ENCODE measurements at regions not wholly inside any gene's neighbourhood (a gene's known extent, or its start where the extent isn't known, plus 50 kb on each side); places are given as distances from the start of the nearest gene placed in this dataset.

DNA sequence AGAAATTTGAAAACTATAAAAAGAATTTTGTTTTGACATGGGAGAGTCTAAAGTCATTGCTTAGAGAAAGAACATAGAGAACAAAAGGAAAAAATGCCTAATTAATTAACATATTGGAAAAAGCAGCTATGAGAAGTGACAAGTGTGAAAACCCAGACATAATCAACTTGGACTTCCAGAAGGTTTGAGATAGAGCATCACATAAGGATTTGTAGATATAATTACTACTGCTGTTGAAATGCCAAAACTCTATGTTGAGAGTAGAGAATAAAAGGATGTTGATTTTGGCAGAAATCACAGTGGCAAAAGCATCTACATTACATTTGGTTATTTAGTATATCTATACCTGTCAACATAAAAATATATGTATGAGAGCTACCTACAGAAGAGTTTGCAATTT, 135.1 kb downstream of the SLC41A2 start:
- Histone ChIP-seq H3K4me2 (no peak overlapping the region), H3K4me1 (ENCODE audit: insufficient read depth) (no peaks in the 10 kb centered on the region), H3K27ac (ENCODE audit: low read depth) (no peak overlapping the region), H3F3A (replicated peaks; ENCODE audit: low read depth) (no peaks in the 10 kb centered on the region), H3K27me3 (ENCODE audit: insufficient read depth) (no peaks in the 10 kb centered on the region), H3K9me2 (ENCODE audit: insufficient read depth) (no peaks in the 10 kb centered on the region), H2AFZ (no peak overlapping the region), H3K79me2 (replicated peaks; ENCODE audit: insufficient read depth) (no peaks in the 10 kb centered on the region), H3K36me3 (ENCODE audit: insufficient read depth) (no peaks in the 10 kb centered on the region), H4K20me1 (replicated peaks; ENCODE audit: insufficient read depth) (no peaks in the 10 kb centered on the region), H3K4me3 (no peak overlapping the region)
- TF ChIP-seq EZH2 (IDR thresholded peaks at IDR 0.05; ENCODE audit: low read depth, unreplicated experiment) (no peak), JUNB (IDR thresholded peaks at IDR 0.05; ENCODE audit: unreplicated experiment) (no peak), ZNF114 (CRISPR knock-in tag; IDR thresholded peaks at IDR 0.05) (no peak), CREB1 (CRISPR knock-in tag; IDR thresholded peaks at IDR 0.05; ENCODE audit: low read depth) (no peak), STAT1 (IDR thresholded peaks at IDR 0.05; ENCODE audit: unreplicated experiment) (no peak), ZNF331 (CRISPR knock-in tag; IDR thresholded peaks at IDR 0.05; ENCODE audit: low read depth) (no peak), NANOG (IDR thresholded peaks at IDR 0.05; ENCODE audit: borderline replicate concordance) (no peak), POLR2AphosphoS5 (IDR thresholded peaks at IDR 0.05; ENCODE audit: low read depth) (no peak)
- TF ChIP-seq, protein P1, sequence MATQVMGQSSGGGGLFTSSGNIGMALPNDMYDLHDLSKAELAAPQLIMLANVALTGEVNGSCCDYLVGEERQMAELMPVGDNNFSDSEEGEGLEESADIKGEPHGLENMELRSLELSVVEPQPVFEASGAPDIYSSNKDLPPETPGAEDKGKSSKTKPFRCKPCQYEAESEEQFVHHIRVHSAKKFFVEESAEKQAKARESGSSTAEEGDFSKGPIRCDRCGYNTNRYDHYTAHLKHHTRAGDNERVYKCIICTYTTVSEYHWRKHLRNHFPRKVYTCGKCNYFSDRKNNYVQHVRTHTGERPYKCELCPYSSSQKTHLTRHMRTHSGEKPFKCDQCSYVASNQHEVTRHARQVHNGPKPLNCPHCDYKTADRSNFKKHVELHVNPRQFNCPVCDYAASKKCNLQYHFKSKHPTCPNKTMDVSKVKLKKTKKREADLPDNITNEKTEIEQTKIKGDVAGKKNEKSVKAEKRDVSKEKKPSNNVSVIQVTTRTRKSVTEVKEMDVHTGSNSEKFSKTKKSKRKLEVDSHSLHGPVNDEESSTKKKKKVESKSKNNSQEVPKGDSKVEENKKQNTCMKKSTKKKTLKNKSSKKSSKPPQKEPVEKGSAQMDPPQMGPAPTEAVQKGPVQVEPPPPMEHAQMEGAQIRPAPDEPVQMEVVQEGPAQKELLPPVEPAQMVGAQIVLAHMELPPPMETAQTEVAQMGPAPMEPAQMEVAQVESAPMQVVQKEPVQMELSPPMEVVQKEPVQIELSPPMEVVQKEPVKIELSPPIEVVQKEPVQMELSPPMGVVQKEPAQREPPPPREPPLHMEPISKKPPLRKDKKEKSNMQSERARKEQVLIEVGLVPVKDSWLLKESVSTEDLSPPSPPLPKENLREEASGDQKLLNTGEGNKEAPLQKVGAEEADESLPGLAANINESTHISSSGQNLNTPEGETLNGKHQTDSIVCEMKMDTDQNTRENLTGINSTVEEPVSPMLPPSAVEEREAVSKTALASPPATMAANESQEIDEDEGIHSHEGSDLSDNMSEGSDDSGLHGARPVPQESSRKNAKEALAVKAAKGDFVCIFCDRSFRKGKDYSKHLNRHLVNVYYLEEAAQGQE (IDR thresholded peaks at IDR 0.05; ENCODE audit: unreplicated experiment) = no peak
- TF ChIP-seq, protein P2, sequence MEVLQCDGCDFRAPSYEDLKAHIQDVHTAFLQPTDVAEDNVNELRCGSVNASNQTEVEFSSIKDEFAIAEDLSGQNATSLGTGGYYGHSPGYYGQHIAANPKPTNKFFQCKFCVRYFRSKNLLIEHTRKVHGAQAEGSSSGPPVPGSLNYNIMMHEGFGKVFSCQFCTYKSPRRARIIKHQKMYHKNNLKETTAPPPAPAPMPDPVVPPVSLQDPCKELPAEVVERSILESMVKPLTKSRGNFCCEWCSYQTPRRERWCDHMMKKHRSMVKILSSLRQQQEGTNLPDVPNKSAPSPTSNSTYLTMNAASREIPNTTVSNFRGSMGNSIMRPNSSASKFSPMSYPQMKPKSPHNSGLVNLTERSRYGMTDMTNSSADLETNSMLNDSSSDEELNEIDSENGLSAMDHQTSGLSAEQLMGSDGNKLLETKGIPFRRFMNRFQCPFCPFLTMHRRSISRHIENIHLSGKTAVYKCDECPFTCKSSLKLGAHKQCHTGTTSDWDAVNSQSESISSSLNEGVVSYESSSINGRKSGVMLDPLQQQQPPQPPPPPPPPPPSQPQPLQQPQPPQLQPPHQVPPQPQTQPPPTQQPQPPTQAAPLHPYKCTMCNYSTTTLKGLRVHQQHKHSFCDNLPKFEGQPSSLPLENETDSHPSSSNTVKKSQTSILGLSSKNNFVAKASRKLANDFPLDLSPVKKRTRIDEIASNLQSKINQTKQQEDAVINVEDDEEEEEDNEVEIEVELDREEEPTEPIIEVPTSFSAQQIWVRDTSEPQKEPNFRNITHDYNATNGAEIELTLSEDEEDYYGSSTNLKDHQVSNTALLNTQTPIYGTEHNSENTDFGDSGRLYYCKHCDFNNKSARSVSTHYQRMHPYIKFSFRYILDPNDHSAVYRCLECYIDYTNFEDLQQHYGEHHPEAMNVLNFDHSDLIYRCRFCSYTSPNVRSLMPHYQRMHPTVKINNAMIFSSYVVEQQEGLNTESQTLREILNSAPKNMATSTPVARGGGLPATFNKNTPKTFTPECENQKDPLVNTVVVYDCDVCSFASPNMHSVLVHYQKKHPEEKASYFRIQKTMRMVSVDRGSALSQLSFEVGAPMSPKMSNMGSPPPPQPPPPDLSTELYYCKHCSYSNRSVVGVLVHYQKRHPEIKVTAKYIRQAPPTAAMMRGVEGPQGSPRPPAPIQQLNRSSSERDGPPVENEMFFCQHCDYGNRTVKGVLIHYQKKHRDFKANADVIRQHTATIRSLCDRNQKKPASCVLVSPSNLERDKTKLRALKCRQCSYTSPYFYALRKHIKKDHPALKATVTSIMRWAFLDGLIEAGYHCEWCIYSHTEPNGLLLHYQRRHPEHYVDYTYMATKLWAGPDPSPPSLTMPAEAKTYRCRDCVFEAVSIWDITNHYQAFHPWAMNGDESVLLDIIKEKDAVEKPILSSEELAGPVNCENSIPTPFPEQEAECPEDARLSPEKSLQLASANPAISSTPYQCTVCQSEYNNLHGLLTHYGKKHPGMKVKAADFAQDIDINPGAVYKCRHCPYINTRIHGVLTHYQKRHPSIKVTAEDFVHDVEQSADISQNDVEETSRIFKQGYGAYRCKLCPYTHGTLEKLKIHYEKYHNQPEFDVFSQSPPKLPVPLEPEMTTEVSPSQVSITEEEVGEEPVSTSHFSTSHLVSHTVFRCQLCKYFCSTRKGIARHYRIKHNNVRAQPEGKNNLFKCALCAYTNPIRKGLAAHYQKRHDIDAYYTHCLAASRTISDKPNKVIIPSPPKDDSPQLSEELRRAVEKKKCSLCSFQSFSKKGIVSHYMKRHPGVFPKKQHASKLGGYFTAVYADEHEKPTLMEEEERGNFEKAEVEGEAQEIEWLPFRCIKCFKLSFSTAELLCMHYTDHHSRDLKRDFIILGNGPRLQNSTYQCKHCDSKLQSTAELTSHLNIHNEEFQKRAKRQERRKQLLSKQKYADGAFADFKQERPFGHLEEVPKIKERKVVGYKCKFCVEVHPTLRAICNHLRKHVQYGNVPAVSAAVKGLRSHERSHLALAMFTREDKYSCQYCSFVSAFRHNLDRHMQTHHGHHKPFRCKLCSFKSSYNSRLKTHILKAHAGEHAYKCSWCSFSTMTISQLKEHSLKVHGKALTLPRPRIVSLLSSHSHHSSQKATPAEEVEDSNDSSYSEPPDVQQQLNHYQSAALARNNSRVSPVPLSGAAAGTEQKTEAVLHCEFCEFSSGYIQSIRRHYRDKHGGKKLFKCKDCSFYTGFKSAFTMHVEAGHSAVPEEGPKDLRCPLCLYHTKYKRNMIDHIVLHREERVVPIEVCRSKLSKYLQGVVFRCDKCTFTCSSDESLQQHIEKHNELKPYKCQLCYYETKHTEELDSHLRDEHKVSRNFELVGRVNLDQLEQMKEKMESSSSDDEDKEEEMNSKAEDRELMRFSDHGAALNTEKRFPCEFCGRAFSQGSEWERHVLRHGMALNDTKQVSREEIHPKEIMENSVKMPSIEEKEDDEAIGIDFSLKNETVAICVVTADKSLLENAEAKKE (CRISPR knock-in tag; IDR thresholded peaks at IDR 0.05) = no peak
- TF ChIP-seq, protein P3, sequence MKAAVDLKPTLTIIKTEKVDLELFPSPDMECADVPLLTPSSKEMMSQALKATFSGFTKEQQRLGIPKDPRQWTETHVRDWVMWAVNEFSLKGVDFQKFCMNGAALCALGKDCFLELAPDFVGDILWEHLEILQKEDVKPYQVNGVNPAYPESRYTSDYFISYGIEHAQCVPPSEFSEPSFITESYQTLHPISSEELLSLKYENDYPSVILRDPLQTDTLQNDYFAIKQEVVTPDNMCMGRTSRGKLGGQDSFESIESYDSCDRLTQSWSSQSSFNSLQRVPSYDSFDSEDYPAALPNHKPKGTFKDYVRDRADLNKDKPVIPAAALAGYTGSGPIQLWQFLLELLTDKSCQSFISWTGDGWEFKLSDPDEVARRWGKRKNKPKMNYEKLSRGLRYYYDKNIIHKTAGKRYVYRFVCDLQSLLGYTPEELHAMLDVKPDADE (IDR thresholded peaks at IDR 0.05) = no peak
- no peak overlapping the region for H3K27ac Mint-ChIP-seq
- H3K4me3 Mint-ChIP-seq = no peak overlapping the region
- peaks cover 25% of the 10 kb centered on the region for H3K9me3 Mint-ChIP-seq
- ATAC-seq (no peak), DNase-seq (ENCODE audit: low spot score) (no peak)
- no peaks in the 10 kb centered on the region for H3K27me3 Mint-ChIP-seq (ENCODE audit: insufficient read depth, low read depth, poor library complexity)
- no peaks in the 10 kb centered on the region for H3K4me1 Mint-ChIP-seq
- H3K36me3 Mint-ChIP-seq (ENCODE audit: low read depth) = peaks cover 20% of the 10 kb centered on the region

Data from GM23338 (cell line).